T-cell (primary cell): ENCODE measurements at regions not wholly inside any gene's neighbourhood (a gene's known extent, or its start where the extent isn't known, plus 50 kb on each side); places are given as distances from the start of the nearest gene placed in this dataset.

ENCODE experiments used
- ATAC-seq, 4 experiments: fragments of 200-7000 bp in 3 of 4; fragments of 150-1000 bp in 1 of 4; cut with Tn5 transposase; replicated peaks in 1 of 4; 1 replicate in 3 of 4; 2 replicates in 1 of 4; pipeline ENCODE4 v1.10.0; 2021; ENCODE audit warnings: moderate library complexity in 3 of 4, mild to moderate bottlenecking in 2 of 4, moderate number of reproducible peaks in 1 of 4
- CTCF ChIA-PET, 2 donors: fragments of 300-600 bp; sonication (Branson Sonifier 250); formaldehyde crosslinking; loops; one replicate each; lab custom pipeline; 2022; ENCODE audit warnings: antibody characterized with exemption in 2 of 2; lab: Charles Lee
- POLR2A ChIA-PET, 2 donors: fragments of 300-600 bp; sonication (Branson Sonifier 250); formaldehyde crosslinking; loops; one replicate each; lab custom pipeline; 2022; ENCODE audit warnings: antibody characterized with exemption in 2 of 2; lab: Charles Lee
- DNase-seq, 35 experiments: peaks; one replicate each; pipeline versions ENCODE4 v3.0.0 to v3.0.0-alpha.2; 2013 to 2023
- H3K27ac ChIP-seq: one replicate; pipeline ENCODE4 v1.5.1; 2013; ENCODE audit warnings: low read length
- H3K27me3 ChIP-seq, 2 experiments: replicated peaks in 1 of 2; 1 replicate in 1 of 2; 2 replicates in 1 of 2; pipeline versions ENCODE4 v1.6.1 to v1.7.0; 2013; ENCODE audit warnings: low read length in 1 of 2, mixed read lengths in 1 of 2; ENCODE audit not compliant: control insufficient read depth in 2 of 2, insufficient read depth in 2 of 2; ENCODE audit errors: extremely low read depth in 1 of 2
- H3K36me3 ChIP-seq, 2 donors: 1 replicate in 1 of 2; 2 replicates in 1 of 2; pipeline versions ENCODE4 v1.6.1 to v1.7.0; 2013; ENCODE audit warnings: low read length in 1 of 2; ENCODE audit not compliant: control insufficient read depth in 2 of 2, insufficient read depth in 1 of 2; ENCODE audit errors: extremely low read depth in 1 of 2
- H3K4me1 ChIP-seq, 2 experiments: 1 replicate in 1 of 2; 2 replicates in 1 of 2; pipeline versions ENCODE4 v1.6.1 to v1.7.0; 2013; ENCODE audit warnings: low read length in 2 of 2, mixed read lengths in 1 of 2; ENCODE audit not compliant: insufficient read depth in 2 of 2, control insufficient read depth in 1 of 2; ENCODE audit errors: extremely low read depth in 1 of 2
- H3K4me3 ChIP-seq, 2 donors: 1 replicate in 1 of 2; 2 replicates in 1 of 2; pipeline versions ENCODE4 v1.5.1 to v1.7.0; 2013; ENCODE audit warnings: mild to moderate bottlenecking in 2 of 2, low read length in 1 of 2, moderate library complexity in 1 of 2; ENCODE audit not compliant: control insufficient read depth in 1 of 2; ENCODE audit errors: extremely low read depth in 1 of 2
- H3K9me3 ChIP-seq: 2 replicates; pipeline ENCODE4 v1.7.0; 2013
- H3K27ac Mint-ChIP-seq, 2 donors: one replicate each; pipeline ENCODE4 v1.8.0; 2020 to 2021; ENCODE audit warnings: mild to moderate bottlenecking in 2 of 2, mixed read lengths in 2 of 2
- H3K27me3 Mint-ChIP-seq, 2 donors: one replicate each; pipeline ENCODE4 v1.8.0; 2021 to 2022; ENCODE audit warnings: mixed read lengths in 2 of 2
- H3K36me3 Mint-ChIP-seq: one replicate; pipeline ENCODE4 v1.8.0; 2021; ENCODE audit warnings: mixed read lengths
- H3K4me1 Mint-ChIP-seq, 3 donors: one replicate each; pipeline ENCODE4 v1.8.0; 2020 to 2022; ENCODE audit warnings: mixed read lengths in 3 of 3, mild to moderate bottlenecking in 1 of 3
- H3K4me3 Mint-ChIP-seq, 3 donors: one replicate each; pipeline ENCODE4 v1.8.0; 2020 to 2022; ENCODE audit warnings: mild to moderate bottlenecking in 3 of 3, mixed read lengths in 3 of 3, moderate library complexity in 3 of 3
- H3K9me3 Mint-ChIP-seq, 3 donors: one replicate each; pipeline ENCODE4 v1.8.0; 2020 to 2022; ENCODE audit warnings: mixed read lengths in 3 of 3
- WGBS: methylation state at CpG from one replicate; pipeline ENCODE4 v1.1.5; 2013; ENCODE audit warnings: missing lambda C conversion rate; ENCODE audit not compliant: insufficient coverage; 5-methylcytosine and 5-hydroxymethylcytosine counted together

DNA sequence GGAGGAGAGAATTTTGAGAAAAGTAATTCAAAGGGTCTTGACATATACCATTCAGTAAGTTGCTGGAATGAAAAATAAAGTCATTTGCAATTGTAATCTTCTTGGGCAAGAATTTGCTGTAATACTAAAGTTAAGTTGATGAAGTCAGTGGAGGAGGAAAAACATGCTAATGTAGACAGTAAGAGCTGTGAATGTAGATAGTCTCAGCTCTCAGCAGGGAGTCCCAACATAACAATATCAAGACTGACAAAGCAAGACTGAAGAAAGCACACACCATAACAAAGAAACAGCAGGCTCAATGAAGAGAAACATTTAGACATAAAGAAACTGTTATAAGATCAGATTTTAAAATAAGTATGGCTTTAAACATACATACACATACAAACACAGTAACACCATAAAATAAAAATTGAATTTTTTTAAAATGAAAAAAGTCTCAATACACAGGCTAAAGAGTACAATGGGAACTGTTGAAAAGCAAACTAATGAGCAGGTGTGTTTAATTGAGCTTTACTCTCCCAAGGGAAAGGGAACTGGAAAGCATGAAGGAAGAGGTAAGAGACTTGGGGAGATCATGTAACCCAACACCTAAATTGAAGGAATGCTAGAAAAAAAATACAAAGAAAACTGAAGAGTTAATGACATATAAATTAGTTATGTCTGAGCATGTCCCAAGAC lies 336.3 kb upstream of the NCAM2 start:
- Mint-ChIP-seq H3K4me1 (no peaks in the 10 kb centered on the region), H3K9me3 (peaks cover 6 to 19% (median 13%) of the 10 kb centered on the region in 3 donors), H3K27me3 (no peaks in the 10 kb centered on the region), H3K27ac (no peak overlapping the region), H3K36me3 (no peaks in the 10 kb centered on the region), H3K4me3 (no peak overlapping the region)
- ATAC-seq (no peak), DNase-seq (no peak)
- ChIA-PET POLR2A (no interaction called here), CTCF (no interaction called here)
- no peaks in the 10 kb centered on the region for H3K4me1 ChIP-seq
- no peaks in the 10 kb centered on the region for H3K36me3 ChIP-seq
- H3K27me3 ChIP-seq = no peaks in the 10 kb centered on the region
- no peak overlapping the region for H3K4me3 ChIP-seq
- H3K27ac ChIP-seq = no peak overlapping the region
- no peaks in the 10 kb centered on the region for H3K9me3 ChIP-seq

DNA sequence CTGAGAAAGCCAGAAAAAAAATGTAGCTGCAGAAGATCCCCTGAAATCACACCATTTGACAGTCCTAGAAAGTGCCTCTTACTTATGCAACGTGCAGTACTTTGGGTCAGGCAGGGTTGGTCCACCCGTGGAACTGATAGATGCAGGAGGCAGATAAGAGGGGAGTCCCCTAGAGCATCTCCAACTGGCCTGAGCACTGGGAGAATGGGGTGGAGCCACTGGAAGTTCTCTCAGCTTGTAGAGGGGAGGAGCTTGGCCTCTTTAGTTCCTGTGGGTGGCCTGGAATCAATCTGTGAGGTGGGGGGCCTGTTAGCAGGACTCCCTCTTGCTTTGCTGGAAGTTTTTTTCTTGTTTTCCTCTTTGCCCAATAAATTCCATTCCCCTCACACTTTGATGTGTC lies 335.7 kb upstream of the NCAM2 start:
- no peak overlapping the region for H3K27ac Mint-ChIP-seq
- H3K4me1 ChIP-seq = no peaks in the 10 kb centered on the region
- H3K36me3 ChIP-seq = no peaks in the 10 kb centered on the region
- DNase-seq = no peak
- H3K4me3 Mint-ChIP-seq = no peak overlapping the region
- no peaks in the 10 kb centered on the region for H3K27me3 Mint-ChIP-seq
- peaks cover 6 to 19% (median 13%) of the 10 kb centered on the region in 3 donors for H3K9me3 Mint-ChIP-seq
- 44% methylated on average over 2 of the region's 2 CpGs for WGBS
- H3K27me3 ChIP-seq = no peaks in the 10 kb centered on the region
- no peaks in the 10 kb centered on the region for H3K36me3 Mint-ChIP-seq
- no peaks in the 10 kb centered on the region for H3K9me3 ChIP-seq
- POLR2A ChIA-PET = no interaction called here
- H3K4me1 Mint-ChIP-seq = no peaks in the 10 kb centered on the region
- ATAC-seq = no peak
- no peak overlapping the region for H3K4me3 ChIP-seq
- H3K27ac ChIP-seq = no peak overlapping the region
- CTCF ChIA-PET = no interaction called here

DNA sequence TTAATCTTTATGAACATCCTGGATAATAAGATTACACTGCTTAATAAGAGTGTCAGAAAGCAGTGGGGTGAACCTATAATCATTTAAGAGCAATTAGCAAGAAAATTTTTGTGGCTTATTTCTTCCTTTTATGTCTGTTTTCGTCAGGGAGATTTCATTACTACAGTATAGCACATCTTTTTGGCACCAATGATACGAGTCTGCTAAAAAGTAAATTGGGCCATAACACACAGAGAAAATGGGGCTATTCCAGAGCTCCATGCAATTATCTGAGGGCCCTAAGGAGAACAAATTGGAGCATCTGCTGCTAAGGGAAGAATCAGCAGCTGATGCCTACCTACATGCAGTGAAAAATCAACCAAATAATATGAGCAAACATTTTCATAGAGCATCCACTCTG lies 330.3 kb upstream of the NCAM2 start:
- Mint-ChIP-seq H3K9me3 (peaks cover 10 to 28% (median 13%) of the 10 kb centered on the region in 3 donors), H3K36me3 (no peaks in the 10 kb centered on the region), H3K27ac (no peak overlapping the region), H3K4me3 (no peak overlapping the region), H3K27me3 (no peaks in the 10 kb centered on the region), H3K4me1 (no peaks in the 10 kb centered on the region)
- Histone ChIP-seq H3K9me3 (peaks cover 5% of the 10 kb centered on the region), H3K27ac (no peak overlapping the region), H3K4me1 (no peaks in the 10 kb centered on the region), H3K36me3 (no peaks in the 10 kb centered on the region), H3K27me3 (no peaks in the 10 kb centered on the region), H3K4me3 (no peak overlapping the region)
- 40% methylated on average over 1 of the region's 2 CpGs for WGBS
- DNase-seq (no peak), ATAC-seq (no peak)
- POLR2A ChIA-PET = no interaction called here
- CTCF ChIA-PET = no interaction called here

DNA sequence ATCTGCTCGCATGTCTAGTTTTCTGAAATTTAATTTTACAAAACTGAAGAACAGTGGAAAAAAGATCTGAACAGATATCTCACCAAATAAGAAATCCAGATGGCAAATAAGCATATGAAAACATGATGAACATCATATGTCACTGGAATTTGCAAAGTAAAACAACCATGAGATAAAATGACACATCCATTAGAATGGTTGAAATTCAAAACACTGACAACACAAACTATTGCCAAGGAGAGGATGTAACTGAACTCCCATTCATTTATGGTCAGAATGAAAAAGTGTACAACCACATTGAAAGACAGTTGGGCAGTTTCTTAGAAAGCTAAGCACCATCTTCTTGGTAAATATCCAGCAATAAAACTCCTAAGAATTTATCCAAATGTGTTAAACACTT lies 312.7 kb upstream of the NCAM2 start:
- WGBS = no CpG with 5 or more reads among the region's 1 CpG
- ATAC-seq = no peak
- CTCF ChIA-PET = no interaction called here

DNA sequence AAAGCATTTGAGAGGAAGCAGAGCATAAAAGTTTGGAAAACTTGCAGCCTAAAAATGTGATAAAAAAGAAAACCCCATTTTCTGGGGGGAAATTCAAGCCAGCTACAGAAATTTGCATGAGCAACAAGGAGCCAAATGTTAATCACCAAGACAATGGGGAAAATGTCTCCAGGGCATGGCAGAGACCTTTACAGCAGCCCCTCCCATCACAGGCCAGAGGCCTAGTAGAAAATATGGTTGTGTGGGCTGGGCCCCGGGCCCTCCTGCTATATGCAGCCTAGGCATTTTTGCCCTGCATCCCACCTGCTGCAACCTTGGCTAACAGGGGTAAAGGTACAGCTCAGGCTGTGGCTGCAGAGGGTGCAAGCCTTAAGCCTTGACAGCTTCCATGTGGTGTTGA lies 299.6 kb upstream of the NCAM2 start:
- DNase-seq (no peak), ATAC-seq (no peak)
- no peaks in the 10 kb centered on the region for H3K9me3 ChIP-seq
- H3K27ac ChIP-seq = no peak overlapping the region
- H3K4me3 ChIP-seq = no peak overlapping the region
- Mint-ChIP-seq H3K27me3 (no peaks in the 10 kb centered on the region), H3K4me1 (no peaks in the 10 kb centered on the region), H3K4me3 (no peak overlapping the region), H3K36me3 (no peaks in the 10 kb centered on the region), H3K9me3 (peaks cover 0 to 25% (median 5%) of the 10 kb centered on the region in 3 donors), H3K27ac (no peak overlapping the region)
- POLR2A ChIA-PET = no interaction called here
- CTCF ChIA-PET = no interaction called here
- no peaks in the 10 kb centered on the region for H3K36me3 ChIP-seq
- no peaks in the 10 kb centered on the region for H3K4me1 ChIP-seq
- WGBS = no CpG with 5 or more reads among the region's 1 CpG
- H3K27me3 ChIP-seq = no peaks in the 10 kb centered on the region

More for the DNA sequence above, 312.7 kb upstream of the NCAM2 start:
- Mint-ChIP-seq H3K4me1 (no peaks in the 10 kb centered on the region), H3K4me3 (no peak overlapping the region), H3K9me3 (peaks cover 6 to 18% (median 9%) of the 10 kb centered on the region in 3 donors), H3K27ac (no peak overlapping the region), H3K36me3 (no peaks in the 10 kb centered on the region), H3K27me3 (no peaks in the 10 kb centered on the region)
- Histone ChIP-seq H3K36me3 (no peaks in the 10 kb centered on the region), H3K4me1 (no peaks in the 10 kb centered on the region), H3K4me3 (no peak overlapping the region), H3K27me3 (no peaks in the 10 kb centered on the region), H3K9me3 (no peaks in the 10 kb centered on the region), H3K27ac (no peak overlapping the region)
- POLR2A ChIA-PET = no interaction called here
- DNase-seq = no peak

DNA sequence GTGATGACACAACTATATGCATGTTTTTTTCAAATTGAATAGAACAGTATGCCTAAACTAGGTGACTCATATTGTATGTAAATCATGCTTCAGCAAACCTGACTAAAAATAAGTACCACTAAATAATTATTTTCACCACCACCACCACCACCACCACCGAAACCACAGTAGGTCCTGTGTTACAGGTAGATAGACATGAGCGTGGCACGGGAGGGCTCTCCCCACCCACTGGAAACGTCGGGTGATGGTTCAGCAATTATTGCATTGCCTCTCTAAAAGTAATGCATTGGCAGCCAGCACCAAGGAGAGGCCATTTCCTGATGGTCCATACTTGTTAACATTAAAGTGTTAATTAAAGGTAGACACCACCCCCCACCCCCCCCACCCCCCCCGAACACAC lies 297.0 kb upstream of the NCAM2 start:
- no peak for DNase-seq
- no peaks in the 10 kb centered on the region for H3K4me1 Mint-ChIP-seq
- no peak overlapping the region for H3K4me3 ChIP-seq
- H3K36me3 Mint-ChIP-seq = no peaks in the 10 kb centered on the region
- no peaks in the 10 kb centered on the region for H3K9me3 ChIP-seq
- no peaks in the 10 kb centered on the region for H3K4me1 ChIP-seq
- H3K27me3 ChIP-seq = no peaks in the 10 kb centered on the region
- H3K27ac Mint-ChIP-seq = no peak overlapping the region
- ChIA-PET CTCF (no interaction called here), POLR2A (no interaction called here)
- peaks cover 0 to 23% (median 9%) of the 10 kb centered on the region in 3 donors for H3K9me3 Mint-ChIP-seq
- H3K36me3 ChIP-seq = no peaks in the 10 kb centered on the region
- H3K4me3 Mint-ChIP-seq = no peak overlapping the region
- no CpG with 5 or more reads among the region's 6 CpGs for WGBS
- H3K27me3 Mint-ChIP-seq = no peaks in the 10 kb centered on the region
- no peak overlapping the region for H3K27ac ChIP-seq
- no peak for ATAC-seq
